ENCODE measurements at regions not wholly inside any gene's neighbourhood (a gene's known extent, or its start where the extent isn't known, plus 50 kb on each side); places are given as distances from the start of the nearest gene placed in this dataset.
A peak's percentile ranks its signal among the peaks of the same experiment; 100 is the strongest.

DNA sequence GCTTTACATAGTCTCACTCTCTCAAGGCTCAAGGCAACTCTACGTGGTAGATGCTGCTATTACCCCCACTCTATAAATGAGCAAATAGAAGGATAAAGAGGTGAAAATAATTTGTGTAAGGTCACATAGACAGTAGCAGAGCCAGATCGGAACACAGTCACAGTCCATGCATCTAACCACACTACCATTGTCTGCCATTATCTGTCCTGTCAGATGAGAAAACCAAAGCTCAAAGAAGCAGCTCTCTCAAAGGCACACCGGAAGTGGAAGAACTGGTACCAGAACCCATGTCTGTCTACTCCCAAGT, 134.4 kb upstream of the NUDT4 start:
- TF ChIP-seq, protein P1, sequence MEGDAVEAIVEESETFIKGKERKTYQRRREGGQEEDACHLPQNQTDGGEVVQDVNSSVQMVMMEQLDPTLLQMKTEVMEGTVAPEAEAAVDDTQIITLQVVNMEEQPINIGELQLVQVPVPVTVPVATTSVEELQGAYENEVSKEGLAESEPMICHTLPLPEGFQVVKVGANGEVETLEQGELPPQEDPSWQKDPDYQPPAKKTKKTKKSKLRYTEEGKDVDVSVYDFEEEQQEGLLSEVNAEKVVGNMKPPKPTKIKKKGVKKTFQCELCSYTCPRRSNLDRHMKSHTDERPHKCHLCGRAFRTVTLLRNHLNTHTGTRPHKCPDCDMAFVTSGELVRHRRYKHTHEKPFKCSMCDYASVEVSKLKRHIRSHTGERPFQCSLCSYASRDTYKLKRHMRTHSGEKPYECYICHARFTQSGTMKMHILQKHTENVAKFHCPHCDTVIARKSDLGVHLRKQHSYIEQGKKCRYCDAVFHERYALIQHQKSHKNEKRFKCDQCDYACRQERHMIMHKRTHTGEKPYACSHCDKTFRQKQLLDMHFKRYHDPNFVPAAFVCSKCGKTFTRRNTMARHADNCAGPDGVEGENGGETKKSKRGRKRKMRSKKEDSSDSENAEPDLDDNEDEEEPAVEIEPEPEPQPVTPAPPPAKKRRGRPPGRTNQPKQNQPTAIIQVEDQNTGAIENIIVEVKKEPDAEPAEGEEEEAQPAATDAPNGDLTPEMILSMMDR (IDR thresholded peaks at IDR 0.05), result no peak
- intact Hi-C loops (cut with DNase I, micrococcal nuclease), result no loop called here
- Histone ChIP-seq H3K4me3 (no peak overlapping the region), H3K9me3 (no peaks in the 10 kb centered on the region), H3K4me1 (ENCODE audit: low read depth) (peaks cover 16% of the 10 kb centered on the region), H3K36me3 (ENCODE audit: low read depth) (no peaks in the 10 kb centered on the region)
- DNase-seq (no peak), ATAC-seq (no peak)

DNA sequence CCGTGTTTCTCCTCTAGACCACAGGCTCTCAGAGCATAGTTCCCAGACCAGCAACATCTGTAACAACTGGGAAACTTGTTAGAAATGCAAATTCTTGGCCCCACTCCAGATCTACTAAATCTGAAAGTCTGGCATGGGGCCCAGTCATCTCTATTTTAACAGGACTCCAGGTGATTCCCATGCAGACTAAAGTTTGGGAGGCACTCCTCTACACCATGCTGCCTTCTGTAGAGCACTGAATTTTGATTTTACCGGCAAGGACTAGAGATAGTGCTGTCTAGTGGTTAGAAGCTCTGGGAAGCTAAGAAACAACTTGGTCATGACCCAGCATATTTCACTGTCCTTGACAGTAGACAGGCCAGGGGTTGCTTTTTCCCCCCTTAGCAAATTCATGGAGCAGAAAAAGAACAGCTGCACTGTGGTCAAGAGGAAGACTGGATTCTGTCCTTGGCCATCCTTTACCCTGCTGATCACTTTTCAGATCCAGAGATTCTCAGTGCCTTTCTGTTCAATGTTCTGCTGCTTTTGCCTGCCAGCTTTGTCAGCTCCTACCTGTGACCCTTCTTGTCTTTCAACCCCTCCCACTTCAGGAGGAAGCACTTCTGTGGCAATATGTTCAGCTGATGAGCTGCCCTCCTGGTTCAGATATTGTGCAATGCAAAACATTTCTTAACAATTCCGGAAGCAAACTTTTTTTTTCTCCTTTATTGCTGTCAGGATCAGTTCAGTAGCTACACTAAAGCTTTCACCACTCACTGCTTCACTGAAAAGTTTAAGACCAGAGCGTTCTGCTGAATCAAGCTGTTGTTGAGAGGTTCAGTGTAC, 133.8 kb upstream of the NUDT4 start:
- Histone ChIP-seq H3K9me3 (no peaks in the 10 kb centered on the region), H3K4me1 (ENCODE audit: low read depth) (peaks cover 16% of the 10 kb centered on the region), H3K36me3 (ENCODE audit: low read depth) (no peaks in the 10 kb centered on the region), H3K4me3 (no peak overlapping the region)
- ATAC-seq (peak; percentile 96), DNase-seq (peak in 1 of 3 donors; percentile 67)
- intact Hi-C loops (cut with DNase I, micrococcal nuclease), result no loop called here
- TF ChIP-seq, protein P1 (IDR thresholded peaks at IDR 0.05), result no peak

DNA sequence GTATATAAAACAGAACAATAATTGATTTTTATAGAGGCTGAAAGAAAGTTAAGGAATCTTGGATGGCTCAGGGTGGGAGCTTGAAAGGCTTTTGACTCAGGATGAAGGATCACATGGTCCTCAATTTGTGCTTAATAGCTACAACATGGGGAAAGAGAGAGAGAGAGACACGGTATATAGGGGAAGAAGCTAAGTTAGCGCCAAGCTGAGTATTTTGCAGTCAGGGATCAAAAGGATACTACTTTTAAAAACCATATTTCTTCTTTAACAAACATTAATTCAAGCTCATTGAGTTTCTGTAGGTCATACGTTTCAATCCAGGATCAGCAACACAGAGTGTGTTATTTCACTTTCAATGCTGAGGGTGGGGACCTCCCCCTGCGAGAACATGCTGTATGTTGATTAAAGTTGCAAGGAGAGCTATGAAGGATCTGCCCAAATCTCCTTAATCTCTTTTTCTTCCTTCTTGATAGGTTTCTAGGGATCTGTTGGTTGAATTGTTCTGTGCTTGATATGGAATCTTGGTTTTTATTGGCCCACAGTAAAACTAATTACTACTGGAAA, 133.1 kb upstream of the NUDT4 start:
- TF ChIP-seq, protein P1 (IDR thresholded peaks at IDR 0.05), result no peak

DNA sequence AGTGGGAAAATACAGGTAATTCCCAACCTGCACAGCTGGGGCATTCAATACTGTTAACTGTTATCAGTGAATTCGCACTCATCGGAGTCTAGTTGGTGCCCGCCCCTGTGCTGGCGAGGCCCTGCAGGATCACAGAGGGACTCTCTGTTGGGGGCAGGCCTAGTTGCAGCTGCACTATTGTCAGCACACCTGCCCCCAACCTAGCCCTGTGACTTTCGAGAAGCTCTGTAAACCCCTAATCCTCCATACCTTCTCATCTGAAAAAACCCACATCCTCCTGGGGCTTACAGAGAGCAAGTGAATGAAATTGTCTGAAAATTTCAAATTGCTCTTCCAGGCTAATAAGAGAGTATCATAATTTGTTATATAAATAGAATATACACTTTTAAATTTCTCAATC, 132.2 kb upstream of the NUDT4 start:
- DNase-seq (no peak), ATAC-seq (peak; percentile 18)
- Histone ChIP-seq H3K4me3 (no peak overlapping the region), H3K36me3 (ENCODE audit: low read depth) (no peaks in the 10 kb centered on the region), H3K4me1 (ENCODE audit: low read depth) (peaks cover 20% of the 10 kb centered on the region), H3K9me3 (no peaks in the 10 kb centered on the region)
- intact Hi-C loops (cut with DNase I, micrococcal nuclease), result no loop called here
- TF ChIP-seq, protein P1 (IDR thresholded peaks at IDR 0.05), result no peak

More for the DNA sequence above, 133.1 kb upstream of the NUDT4 start:
- intact Hi-C loops (cut with DNase I, micrococcal nuclease), result no loop called here
- no peak overlapping the region for H3K4me3 ChIP-seq
- H3K9me3 ChIP-seq, result no peaks in the 10 kb centered on the region
- no peaks in the 10 kb centered on the region for H3K36me3 ChIP-seq (ENCODE audit: low read depth)
- peak; percentile 16 for ATAC-seq
- peaks cover 20% of the 10 kb centered on the region for H3K4me1 ChIP-seq (ENCODE audit: low read depth)
- no peak for DNase-seq

DNA sequence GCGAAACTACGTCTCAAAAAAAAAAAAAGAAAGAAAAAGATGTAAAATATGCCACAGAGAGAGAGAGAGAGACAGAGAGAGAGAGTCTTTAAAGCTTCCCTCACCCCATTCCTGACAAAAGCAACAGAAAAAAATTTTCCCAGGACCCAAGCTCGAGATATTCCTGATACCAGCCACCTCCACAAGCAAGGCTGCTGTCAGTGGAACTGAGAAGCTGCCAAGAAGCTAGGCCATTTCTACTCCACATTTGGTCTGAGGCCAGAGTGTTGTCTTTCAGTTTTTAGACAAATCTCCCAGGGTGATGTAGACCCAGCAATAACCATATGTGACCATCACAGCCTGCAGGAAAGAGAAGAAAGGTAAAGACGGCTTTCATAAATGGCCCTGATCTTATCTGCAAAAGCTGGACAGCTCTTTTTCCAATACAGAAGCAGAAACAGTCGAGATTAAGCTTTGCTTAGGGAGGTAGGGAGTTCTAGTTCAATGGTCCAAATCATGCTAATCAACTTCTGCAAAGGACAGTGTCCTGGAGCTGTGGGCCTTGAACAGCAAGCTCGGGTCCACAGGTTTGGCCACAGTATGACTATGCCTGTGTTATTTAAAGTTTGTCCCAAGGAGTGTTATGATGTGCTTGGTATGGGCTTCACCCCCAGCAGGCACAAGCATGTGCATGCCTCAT, 130.3 kb upstream of the NUDT4 start:
- Histone ChIP-seq H3K4me3 (no peak overlapping the region), H3K4me1 (ENCODE audit: low read depth) (peaks cover 20% of the 10 kb centered on the region), H3K36me3 (ENCODE audit: low read depth) (no peaks in the 10 kb centered on the region), H3K9me3 (no peaks in the 10 kb centered on the region)
- ATAC-seq, result no peak
- TF ChIP-seq, protein P1 (IDR thresholded peaks at IDR 0.05), result no peak
- no peak for DNase-seq
- intact Hi-C loops (cut with DNase I, micrococcal nuclease), result no loop called here

Measured in mucosa of descending colon (tissue), 3 donors.